ENCODE measurements at regions not wholly inside any gene's neighbourhood (a gene's known extent, or its start where the extent isn't known, plus 50 kb on each side); places are given as distances from the start of the nearest gene placed in this dataset.

DNA sequence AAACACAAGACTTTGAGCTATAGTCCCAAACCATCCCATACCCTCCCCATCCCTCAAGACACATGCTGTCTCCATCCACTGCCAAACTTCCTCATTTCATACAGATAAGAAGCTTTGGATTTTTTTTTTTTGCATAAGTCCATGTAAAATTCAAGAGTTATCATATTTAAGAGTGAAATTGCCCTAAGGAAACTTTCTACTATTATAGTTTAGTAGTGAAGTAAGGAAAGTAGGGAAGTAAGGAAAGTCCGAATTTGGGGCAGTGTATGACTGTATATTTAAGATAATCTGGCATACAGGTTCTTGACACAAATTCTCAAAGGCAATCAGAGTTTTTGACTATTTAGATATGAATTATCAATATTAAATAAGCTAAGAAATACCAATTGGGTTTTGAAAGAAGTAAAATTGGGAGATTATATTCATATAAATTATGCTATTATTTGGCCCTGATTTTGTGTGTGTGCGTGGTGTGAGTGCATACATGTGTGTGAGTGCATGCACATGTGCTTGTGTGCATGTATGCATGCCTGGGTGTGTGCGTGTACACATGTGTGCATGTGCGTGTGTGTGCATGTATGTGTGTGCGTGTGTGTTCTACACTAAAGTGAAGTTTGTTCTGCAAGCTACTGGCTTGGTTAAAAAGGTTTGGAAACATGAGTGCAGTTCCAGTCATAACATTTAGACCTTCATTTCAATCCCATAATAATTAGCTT lies 83.6 kb upstream of the MBNL1 start:
- H3K27ac Mint-ChIP-seq (ENCODE audit: unreplicated experiment): no peak overlapping the region
- H3K4me1 Mint-ChIP-seq (ENCODE audit: low read depth, unreplicated experiment): peaks cover 8% of the 10 kb centered on the region
- no peaks in the 10 kb centered on the region for H3K9me3 Mint-ChIP-seq (ENCODE audit: low read depth, unreplicated experiment)
- DNase-seq: no peak
- BruUV-seq (replicated peaks): no TSS peak
- TF ChIP-seq, protein P1, sequence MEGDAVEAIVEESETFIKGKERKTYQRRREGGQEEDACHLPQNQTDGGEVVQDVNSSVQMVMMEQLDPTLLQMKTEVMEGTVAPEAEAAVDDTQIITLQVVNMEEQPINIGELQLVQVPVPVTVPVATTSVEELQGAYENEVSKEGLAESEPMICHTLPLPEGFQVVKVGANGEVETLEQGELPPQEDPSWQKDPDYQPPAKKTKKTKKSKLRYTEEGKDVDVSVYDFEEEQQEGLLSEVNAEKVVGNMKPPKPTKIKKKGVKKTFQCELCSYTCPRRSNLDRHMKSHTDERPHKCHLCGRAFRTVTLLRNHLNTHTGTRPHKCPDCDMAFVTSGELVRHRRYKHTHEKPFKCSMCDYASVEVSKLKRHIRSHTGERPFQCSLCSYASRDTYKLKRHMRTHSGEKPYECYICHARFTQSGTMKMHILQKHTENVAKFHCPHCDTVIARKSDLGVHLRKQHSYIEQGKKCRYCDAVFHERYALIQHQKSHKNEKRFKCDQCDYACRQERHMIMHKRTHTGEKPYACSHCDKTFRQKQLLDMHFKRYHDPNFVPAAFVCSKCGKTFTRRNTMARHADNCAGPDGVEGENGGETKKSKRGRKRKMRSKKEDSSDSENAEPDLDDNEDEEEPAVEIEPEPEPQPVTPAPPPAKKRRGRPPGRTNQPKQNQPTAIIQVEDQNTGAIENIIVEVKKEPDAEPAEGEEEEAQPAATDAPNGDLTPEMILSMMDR (IDR thresholded peaks at IDR 0.05; ENCODE audit: unreplicated experiment): no peak
- H3K27me3 Mint-ChIP-seq (ENCODE audit: unreplicated experiment): no peaks in the 10 kb centered on the region
- CTCF ChIA-PET: interaction anchor here (0.6 kb wide), 1 partner anchor 48 kb away, joined by 3 read pairs; no protein-coding TSS in a partner anchor
- intact Hi-C loops (cut with micrococcal nuclease; ENCODE audit: unreplicated experiment): loop anchor here (5.0 kb wide), 1 partner anchor 97 kb away; no protein-coding TSS in a partner anchor
- H3K4me3 Mint-ChIP-seq (ENCODE audit: low read depth, unreplicated experiment): no peak overlapping the region
- no peaks in the 10 kb centered on the region for H3K36me3 Mint-ChIP-seq (ENCODE audit: insufficient read depth, unreplicated experiment)

DNA sequence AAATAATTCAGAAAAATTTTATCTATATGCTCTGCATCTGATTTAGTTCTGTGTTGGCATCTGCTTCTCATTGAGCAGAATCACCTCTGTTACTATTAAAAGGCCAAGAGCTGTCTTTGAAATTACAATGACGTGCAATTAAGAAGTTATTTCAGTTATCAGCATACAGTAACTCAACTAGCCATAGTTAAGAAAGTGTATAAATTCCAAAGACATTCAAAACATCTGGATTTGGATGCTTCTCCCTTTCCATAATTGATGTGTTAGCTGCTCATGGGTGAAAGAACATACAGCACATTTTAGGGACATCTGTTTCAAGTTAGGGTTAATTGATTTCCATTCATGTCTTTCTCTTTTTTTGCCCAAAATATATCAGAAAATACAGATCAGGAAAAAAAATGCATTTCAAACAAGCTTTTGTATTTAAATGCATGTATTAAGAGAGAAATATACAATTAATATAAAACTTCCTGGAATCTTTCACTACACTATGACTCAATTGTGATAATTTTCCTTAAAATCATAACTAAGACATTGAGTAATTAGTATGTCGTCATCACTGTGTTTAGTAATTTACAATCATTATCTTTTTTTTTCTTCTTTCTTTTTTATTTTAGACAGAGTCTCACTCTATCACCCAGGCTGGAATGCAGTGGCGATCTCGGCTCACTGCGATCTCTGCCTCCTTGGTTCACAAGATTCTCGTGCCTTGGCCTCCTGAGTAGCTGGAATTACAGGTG lies 82.7 kb upstream of the MBNL1 start:
- BruUV-seq (replicated peaks): no TSS peak
- no peaks in the 10 kb centered on the region for H3K9me3 Mint-ChIP-seq (ENCODE audit: low read depth, unreplicated experiment)
- peaks cover 15% of the 10 kb centered on the region for H3K4me1 Mint-ChIP-seq (ENCODE audit: low read depth, unreplicated experiment)
- no peaks in the 10 kb centered on the region for H3K27me3 Mint-ChIP-seq (ENCODE audit: unreplicated experiment)
- H3K27ac Mint-ChIP-seq (ENCODE audit: unreplicated experiment): no peak overlapping the region
- no peaks in the 10 kb centered on the region for H3K36me3 Mint-ChIP-seq (ENCODE audit: insufficient read depth, unreplicated experiment)
- intact Hi-C loops (cut with micrococcal nuclease; ENCODE audit: unreplicated experiment): no loop called here
- DNase-seq: no peak
- TF ChIP-seq, protein P1 (IDR thresholded peaks at IDR 0.05; ENCODE audit: unreplicated experiment): no peak
- CTCF ChIA-PET: no interaction called here
- no peak overlapping the region for H3K4me3 Mint-ChIP-seq (ENCODE audit: low read depth, unreplicated experiment)

DNA sequence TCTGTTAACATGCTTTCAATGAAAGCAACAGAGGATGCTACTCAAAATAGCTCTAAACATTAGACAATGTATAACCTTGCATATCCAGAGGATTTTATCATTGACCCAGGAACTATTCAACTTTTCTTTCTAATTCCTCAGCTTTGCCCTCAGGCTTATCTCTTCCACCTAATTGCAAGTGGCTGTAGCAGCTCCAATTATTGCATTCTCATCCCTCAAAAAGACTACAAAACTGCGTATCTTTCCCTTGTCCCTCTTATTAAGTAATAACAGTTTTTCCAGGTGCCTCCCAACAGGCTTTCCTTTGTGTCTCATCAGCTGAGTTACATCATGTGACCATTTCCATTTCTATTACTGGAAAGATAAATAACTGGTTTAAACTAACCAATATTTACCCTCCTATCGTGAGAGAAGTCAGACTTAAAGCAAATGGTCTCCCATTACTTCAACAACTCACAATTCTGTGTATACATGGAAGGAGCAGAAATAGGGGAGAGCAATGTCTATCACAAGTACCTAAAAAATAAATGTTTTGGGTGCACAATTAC lies 78.0 kb upstream of the MBNL1 start:
- BruUV-seq (replicated peaks): no TSS peak
- TF ChIP-seq, protein P1 (IDR thresholded peaks at IDR 0.05; ENCODE audit: unreplicated experiment): no peak
- Mint-ChIP-seq H3K9me3 (ENCODE audit: low read depth, unreplicated experiment) (no peaks in the 10 kb centered on the region), H3K36me3 (ENCODE audit: insufficient read depth, unreplicated experiment) (peaks cover 8% of the 10 kb centered on the region), H3K4me3 (ENCODE audit: low read depth, unreplicated experiment) (no peak overlapping the region), H3K27ac (ENCODE audit: unreplicated experiment) (no peak overlapping the region), H3K4me1 (ENCODE audit: low read depth, unreplicated experiment) (peaks cover 8% of the 10 kb centered on the region), H3K27me3 (ENCODE audit: unreplicated experiment) (no peaks in the 10 kb centered on the region)
- no peak for DNase-seq
- CTCF ChIA-PET: interaction anchor here (0.5 to 1.0 kb wide), 4 partner anchors 34 to 941 kb away, joined by 3 to 4 read pairs (median 3); no protein-coding TSS in a partner anchor
- intact Hi-C loops (cut with micrococcal nuclease; ENCODE audit: unreplicated experiment): loop anchor here (5.0 kb wide), 1 partner anchor 82 kb away; no protein-coding TSS in a partner anchor

DNA sequence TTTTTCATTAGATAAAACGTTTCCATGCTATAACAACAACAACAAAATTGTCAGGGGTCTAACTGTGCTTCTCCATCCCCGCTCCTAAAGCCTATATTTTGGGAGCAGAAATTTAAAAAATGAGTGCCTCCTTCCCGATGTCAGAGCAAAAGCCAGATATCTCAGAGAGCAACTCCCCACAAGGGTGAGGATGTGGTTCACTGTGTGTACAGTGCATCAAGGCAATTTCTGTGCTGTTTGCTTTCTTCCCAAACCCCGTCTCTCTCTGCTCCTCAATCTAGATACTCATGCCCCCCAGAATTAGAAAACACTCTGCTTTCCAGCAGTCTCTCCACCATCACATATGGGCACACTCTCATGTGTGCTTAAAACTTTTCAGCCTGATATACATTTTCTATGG lies 76.7 kb upstream of the MBNL1 start:
- BruUV-seq (replicated peaks): no TSS peak
- TF ChIP-seq, protein P1 (IDR thresholded peaks at IDR 0.05; ENCODE audit: unreplicated experiment): no peak
- DNase-seq: no peak
- H3K9me3 Mint-ChIP-seq (ENCODE audit: low read depth, unreplicated experiment): no peaks in the 10 kb centered on the region
- H3K27ac Mint-ChIP-seq (ENCODE audit: unreplicated experiment): no peak overlapping the region
- H3K4me1 Mint-ChIP-seq (ENCODE audit: low read depth, unreplicated experiment): peaks cover 8% of the 10 kb centered on the region
- peaks cover 8% of the 10 kb centered on the region for H3K36me3 Mint-ChIP-seq (ENCODE audit: insufficient read depth, unreplicated experiment)
- H3K4me3 Mint-ChIP-seq (ENCODE audit: low read depth, unreplicated experiment): no peak overlapping the region
- CTCF ChIA-PET: no interaction called here
- no peaks in the 10 kb centered on the region for H3K27me3 Mint-ChIP-seq (ENCODE audit: unreplicated experiment)
- intact Hi-C loops (cut with micrococcal nuclease; ENCODE audit: unreplicated experiment): loop anchor here (5.0 kb wide), 1 partner anchor 80 kb away; no protein-coding TSS in a partner anchor
